Stimulated activated CD4-positive, alpha-beta T cell treated with anti-CD3 and anti-CD28 coated beads, TNF-alpha, amount 100 ng/mL, for 1 hour (primary cell): ENCODE measurements at regions not wholly inside any gene's neighbourhood (a gene's known extent, or its start where the extent isn't known, plus 50 kb on each side); places are given as distances from the start of the nearest gene placed in this dataset.

Source experiments
- DNase-seq, 3 donors: peaks; one replicate each; pipeline ENCODE4 v3.0.0-alpha.2; 2020; ENCODE audit warnings: low read depth in 3 of 3, low spot score in 1 of 3

DNA sequence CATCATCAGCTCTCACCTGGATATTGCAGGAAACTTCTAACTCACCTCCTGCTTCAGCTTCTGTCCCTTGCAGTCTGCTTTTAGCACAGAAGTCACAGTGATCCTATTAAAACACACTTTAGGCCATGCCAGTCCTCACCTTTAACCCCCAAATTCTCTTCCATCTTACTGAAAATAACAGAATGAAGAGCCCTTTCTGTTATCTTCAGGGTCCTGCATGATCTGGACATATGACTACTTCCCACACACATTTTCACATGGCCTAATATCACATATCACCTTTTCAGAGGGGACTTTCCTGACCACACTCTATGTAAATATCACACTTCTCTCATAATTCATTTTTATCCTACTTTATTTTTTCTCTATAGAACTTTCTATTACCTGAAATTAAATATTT lies 550.6 kb upstream of the CLINT1 start:
- no peak for DNase-seq

DNA sequence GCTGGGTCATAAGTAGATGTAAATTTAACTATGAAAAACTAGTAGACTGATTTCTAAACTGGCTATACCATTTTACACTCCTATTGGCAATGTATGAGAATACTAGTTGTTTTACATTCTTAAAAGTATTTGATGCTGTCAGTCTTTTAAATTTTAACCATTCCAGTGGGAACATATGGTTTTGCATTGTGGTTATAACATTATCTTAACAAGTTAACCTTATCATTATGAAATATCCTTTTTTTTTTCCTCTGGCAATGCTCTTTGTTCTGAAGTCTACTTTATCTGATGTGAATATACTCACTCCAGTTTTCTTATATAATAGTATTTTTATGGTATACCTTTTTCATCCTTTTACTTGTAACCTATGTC lies 548.9 kb upstream of the CLINT1 start:
- no peak for DNase-seq

DNA sequence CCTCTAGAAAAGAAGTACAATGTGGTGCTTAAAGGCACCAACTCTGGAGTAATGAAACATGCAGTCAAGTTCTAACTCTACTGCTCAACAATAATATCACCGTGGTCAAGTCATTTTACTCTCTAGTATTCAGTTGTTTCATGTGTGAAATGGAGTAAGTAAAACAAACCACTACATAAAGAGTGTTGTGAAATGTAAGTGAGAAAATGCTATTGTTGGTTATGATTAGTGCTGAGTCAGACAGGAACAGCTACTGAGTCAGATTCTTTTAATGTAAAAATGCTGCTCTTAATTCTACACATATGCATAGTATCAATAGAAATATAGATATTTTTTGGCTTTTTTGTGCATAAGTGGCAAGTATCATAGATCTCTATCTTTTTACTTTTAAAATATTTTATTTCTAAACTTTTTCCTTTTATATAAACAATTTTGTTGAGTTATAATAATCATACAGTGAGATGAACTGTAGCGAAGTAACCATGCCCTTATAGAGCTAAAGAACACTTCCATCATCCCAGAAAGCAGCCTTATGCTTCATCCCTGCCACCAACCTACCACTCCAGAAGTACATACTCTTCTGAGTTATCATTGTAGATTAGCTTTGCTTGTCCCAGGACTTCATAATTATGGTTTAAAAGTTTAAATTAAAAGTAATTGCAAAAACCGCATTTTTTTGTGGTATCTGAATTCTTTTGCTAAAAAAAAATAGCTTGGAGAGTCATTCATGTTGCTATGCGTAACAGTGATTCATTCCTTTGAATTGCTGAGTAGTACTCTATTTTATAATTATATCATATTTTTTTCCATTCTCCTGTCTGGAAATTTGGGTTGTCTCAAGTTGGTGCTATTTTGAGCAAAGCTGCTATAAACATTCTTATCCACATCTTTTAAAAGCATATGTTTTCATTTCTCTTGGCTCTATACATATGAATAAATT lies 548.2 kb upstream of the CLINT1 start:
- DNase-seq = no peak

DNA sequence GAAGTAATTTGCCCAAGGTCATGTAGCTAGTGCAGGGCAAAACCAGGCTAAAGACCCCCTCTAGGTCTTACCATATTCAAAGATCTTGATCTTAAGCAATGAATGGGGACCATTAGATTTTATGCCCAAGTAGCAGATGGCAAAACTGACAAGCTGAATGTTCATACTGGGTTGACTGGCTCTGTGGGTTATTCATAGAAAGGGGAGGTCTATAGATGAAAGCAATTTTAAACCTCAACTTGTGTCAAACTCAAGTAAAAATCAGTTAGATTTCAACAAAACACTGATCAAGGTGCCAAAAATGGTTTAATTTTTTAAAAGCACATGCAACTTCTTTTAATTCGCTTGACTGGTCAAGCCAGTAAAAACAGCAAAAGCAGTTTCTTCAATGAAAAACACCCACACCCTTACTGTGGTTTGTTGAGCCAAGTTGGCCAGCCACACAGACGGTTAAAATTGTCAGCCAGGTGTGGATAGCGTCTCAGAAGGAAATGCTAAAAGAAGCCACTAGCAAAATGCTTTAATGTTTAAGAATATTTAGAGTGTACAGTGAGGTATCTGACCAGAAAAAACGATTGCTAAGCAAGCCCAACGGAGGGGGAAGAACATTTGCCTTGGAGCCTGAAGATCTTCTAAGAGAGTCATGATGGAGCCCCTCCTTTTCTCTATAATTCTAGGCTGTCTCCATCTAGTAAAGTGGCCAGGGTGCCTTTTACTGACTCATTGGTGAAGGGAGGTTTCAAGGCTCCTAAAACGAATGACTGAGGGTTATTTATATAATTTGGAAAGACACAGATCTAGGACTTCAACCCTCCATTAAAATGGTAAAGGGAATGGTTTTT lies 539.6 kb upstream of the CLINT1 start:
- no peak for DNase-seq

DNA sequence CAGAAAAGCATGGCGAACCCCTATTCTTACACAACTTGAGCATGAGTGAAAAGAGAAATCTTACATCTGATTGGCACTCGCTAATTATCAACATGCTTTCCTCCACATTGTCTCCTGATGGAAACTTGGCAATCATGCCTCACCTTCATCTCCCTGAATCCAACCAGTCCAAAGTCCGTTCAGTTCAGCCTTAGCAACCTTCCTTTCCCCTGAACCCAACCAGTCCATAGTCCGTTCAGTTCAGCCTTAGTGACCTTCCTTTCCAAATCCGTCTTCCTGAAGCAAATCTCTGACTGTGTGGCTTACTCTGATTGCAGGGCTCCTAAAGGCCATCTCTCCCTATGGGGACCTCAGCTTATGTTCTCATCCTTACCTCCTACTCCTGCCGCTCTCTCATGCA lies 538.3 kb upstream of the CLINT1 start:
- DNase-seq = no peak

DNA sequence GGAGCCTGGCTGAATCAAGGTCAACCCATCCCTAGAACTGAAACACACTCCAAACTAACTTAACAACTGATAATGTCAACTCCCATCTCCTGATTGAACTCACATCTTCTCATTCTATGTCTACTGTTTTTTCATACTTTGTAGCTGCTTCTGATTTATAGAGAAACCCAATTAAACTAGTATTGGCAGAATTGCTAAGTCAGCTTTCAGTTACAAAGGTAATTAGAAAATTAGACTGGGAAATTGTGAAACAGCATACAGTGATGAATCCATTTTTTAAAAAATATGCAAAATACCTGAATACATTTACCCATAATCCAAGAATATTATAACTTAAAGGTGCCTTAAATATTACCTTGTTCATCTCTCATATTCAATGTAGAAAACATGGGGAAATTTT lies 535.2 kb upstream of the CLINT1 start:
- DNase-seq = no peak

DNA sequence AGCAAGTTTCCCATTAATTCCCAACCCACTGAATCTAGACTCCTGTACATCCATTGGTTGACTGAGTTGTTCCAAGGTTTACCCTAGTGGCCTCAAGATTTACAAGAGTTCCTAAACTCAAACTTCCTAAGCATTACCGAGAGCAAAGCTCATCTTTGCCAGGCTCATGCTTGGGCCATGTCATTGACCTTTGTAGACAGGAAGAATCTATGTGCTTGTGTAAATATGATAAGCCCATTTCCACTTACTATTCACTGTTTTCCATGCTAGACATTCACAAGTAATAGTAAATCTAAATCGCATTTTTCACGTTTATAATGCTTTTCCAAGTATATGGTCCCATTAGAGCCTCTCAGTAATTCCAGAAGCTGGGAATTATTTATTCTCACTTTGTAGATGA lies 534.5 kb upstream of the CLINT1 start:
- DNase-seq = no peak

DNA sequence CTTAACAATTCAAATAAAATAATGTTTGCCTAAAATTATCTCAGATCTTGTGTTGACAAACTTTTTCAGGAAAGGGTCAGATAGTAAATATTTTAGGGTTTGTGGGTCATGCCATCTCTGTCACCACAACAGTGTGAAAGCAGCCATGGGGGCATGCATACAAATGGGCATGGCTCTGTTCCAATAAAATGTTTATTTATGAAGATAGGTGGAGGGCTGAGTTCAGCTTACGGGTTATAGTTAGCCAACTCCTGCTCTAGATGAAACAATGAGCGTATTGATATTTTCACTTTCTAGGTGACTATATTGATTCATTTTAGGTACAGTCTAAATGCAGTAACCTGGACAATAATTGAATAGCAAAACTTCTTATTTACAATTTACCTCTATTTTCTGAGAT lies 533.8 kb upstream of the CLINT1 start:
- DNase-seq = no peak

DNA sequence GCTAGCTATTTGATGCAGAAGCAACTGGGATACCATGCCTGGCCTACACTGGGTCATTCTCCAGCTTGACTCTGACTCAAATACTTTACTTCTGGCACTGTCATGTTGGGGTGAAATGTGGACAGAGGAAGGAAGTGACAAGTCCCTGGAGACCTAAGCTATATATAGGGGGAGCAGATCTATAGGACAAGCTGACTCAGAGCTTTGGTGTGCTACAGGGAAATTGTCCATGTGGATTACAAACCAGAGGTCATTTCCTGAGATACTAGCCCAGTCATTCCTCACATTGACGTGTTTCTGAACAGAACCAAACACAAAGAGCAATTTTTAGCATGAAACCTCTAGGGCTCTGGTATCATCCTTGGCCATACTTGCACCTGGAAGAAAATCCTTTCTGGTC lies 531.6 kb upstream of the CLINT1 start:
- no peak for DNase-seq

DNA sequence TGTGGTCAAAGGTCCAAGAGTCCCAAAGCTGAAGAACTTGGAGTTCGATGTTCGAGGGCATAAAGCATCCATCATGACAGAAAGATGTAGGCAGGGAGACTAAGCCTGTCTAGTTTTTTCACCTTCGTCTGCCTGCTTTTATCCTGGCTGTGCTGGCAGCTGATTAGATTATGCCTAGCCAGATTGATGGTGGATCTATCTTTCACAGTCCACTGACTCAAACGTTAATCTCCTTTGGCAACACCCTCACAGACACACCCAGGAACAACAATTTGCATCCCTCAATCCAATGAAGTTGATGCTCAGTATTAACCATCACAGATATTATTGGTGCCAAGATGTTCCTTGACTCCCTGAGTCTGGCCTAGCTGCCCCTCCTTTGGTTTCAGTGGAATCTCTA lies 530.8 kb upstream of the CLINT1 start:
- DNase-seq = no peak

DNA sequence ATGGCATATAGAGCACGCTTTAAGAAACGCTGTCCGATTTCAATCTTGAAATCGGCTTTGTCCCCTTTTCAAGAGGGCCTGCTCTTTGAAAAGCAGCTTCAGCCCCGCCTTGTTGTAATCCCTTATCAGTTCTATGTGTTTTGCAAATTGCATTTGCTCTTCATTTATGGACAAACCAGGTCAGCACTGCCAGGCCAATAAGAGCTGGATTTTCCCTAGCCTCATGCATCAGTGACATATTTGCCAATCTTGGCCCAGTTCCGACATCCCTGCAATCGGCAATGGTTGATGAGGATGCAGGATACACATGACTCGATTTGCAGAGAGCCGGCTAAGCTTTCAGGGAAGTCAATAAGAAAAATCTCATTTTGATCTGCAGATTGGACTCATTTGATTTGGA lies 529.1 kb upstream of the CLINT1 start:
- DNase-seq = no peak

DNA sequence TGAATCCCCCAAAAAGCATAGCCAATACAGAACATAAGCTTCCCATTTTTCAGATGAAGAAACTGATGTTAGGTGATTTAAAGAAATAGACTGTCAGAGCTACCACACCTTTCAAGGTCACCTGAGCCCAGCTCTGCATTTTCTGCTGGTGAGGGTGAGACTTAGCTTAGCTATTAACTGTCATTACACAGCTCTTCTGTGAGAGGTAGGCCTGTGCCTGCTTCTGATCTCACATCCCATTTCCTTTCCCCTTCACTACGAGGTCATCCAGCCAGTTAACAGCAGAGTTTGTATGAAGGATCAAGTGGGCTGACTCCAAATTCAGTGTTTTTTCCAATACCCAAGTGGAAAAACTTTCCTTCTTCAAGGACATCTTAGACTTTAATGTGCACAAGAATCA lies 528.6 kb upstream of the CLINT1 start:
- no peak for DNase-seq

DNA sequence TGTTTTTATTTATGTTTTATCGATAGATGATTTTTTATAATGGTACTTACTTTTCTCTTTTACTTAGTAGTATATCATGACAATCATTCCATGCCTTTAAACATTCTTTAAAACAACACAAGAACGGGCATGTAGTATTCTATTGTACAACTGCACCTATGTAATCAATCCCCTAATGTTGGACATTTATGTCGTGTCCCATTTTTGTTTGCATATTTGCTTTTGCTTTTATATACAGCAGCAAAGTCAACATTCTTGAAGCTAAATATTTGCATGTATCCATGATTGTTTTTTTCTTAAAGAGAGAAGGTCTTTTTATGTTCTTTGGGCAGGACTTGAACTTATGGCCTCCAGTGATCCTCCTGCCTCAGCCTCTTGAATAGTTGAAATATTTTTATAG lies 527.0 kb upstream of the CLINT1 start:
- DNase-seq = no peak

DNA sequence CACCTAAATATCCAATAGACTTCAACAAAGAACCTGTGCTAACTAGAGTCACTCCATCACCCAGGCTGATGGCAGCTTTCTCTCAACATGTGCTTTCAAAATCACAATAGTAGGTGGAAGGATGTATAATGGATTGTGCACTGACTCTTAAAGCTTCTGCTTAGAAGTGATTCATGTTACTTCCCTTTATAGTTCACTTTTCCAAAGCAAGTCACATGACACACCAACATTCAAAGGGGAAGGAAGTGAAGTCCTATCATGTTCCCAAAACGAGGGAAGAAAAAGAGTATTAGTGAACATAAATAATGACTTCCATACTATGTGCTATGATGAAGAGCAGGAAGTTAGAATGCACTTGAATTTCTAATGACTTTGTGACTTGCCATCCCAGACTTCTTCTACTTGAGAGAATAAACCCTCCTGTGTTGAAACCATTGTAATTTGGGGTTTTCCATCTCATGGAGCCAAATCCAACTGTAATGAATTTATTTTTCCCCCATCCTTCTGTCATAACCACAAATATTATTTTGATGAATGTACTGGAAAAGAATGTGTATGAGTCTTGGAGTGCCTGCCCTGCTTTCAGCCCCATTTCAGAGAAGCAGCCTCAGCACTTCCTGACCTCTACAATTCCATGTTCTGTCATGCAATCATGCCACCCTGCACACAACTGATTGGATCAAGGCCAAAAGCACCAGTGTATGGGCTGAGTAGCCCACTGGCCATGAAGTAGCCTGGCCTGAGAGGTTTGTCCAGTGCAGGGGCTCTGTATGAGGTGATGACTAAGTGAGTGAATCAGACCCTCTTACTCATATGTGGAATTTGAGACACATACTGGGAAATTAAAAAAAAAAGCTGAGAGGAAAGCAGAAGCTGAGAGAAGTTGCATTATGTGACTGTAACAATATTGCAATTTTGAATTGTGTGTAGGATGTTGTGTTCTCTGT lies 525.9 kb upstream of the CLINT1 start:
- DNase-seq = no peak

DNA sequence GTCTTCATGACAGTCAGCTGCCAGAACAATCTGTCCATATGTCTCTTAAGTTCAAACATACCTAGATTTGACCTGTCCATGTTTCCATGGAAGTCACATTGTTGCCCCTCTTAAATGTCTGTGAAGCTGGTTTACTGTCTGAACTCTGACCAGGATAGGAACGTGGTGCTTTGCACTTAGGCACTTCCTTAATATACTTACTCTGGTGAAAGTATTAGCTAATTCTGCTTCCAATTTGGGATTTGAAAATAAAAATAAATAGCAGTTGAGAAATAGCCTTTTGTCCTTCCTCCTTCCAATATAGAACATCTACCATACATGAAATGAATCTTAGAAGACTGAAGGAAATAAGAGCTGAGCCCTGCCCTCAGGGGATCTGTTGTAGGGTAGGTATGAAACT lies 524.5 kb upstream of the CLINT1 start:
- no peak for DNase-seq

DNA sequence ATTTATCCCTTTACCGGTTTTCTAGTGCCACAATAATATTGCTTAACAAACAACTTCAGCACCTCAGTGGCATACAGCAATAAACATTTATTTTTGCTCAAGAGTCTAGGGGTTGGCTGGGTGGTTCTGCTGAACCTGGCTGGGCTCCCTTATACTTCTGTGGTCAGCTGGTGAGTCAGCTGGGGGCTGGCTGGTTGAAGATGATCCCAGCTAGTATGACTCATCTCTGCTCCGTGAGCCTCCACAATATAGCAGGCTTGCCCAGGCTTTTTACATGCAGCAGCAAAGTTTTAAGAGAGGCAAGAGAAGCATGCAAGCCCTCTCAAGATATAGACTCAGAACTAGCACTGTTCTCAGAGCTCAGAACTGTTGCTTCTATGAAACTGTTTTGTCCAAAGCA lies 523.5 kb upstream of the CLINT1 start:
- DNase-seq = no peak

DNA sequence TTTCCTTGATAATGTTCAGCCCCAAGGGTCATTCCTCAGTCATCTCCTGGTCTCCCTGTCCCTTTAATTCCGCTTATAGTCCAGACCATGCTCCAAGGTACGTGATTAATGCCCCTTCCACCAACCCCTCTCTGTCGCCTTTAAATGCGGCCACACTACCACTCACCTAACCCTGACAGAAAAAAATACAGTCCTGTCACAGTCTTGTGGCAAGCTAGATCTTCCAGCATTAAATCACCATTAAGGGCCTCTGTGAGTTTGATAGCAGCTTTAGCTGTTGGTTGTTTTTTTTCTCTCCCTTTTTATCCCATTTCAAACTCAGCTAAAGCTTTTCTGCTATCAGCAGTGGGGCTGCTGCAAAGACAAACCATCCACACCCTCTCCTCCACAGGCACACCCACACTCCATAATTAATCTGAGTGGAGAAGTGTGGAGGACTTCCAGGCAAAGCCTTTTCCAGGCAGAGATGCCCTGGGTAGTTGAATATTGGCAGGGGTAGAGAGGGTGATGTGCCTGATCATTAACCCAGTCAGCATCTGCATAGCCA lies 522.7 kb upstream of the CLINT1 start:
- DNase-seq = no peak

DNA sequence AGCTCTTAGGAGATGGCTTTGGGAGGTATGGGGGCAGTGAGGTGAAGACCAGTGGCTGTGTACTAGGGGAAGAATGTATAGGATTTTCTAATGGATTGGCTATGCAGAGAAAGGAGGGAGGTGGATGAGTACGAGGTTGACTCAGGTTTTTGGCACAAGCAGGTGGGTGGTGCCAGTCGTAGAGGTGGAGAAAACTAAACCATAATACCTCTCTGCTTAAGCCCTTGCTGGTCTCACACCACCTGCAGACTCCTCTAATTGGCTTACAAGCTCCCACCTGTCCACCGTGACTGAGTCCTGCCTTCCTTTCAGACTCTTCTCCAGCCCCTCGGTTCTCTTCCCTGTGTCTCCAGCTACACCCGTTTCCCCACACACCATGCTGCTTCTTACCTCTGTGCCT lies 521.7 kb upstream of the CLINT1 start:
- no peak for DNase-seq

DNA sequence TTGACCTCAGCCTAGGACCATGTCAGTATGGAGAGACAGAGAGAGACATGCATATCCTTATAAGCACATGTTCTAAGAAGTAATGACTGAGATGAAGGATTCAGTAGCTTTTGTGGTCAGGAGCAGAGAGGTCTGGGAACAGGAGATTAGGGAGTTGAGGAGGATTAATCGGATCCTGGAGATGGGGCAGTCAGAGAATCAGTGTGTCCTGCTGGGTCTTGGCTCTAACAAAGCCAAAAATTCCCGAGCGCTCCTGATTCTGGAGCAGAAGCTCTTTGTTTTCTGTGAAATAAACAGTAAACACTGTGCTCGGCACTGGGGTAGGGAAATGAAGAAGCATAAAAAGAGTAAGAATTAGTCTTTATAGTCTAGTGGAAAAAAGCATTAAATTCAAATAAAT lies 520.0 kb upstream of the CLINT1 start:
- no peak for DNase-seq

DNA sequence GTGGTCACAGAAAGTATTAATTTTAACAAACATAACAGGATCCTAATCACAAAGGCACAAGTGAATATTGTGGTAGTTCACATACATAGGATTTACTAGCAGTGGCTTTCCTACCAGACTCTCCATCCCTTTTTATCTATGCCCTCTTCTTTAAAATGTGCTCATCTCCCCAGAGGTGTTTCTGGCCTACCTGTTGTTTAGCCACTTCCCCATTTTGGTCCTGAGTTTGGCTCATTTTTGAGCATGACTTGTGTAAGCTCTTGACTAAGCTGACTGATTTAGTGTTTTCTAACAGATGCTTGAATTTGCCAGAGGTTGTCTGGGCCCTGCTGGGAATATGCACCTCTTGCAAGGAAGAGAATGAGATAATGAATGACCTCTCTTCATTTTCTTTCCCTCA lies 517.7 kb upstream of the CLINT1 start:
- no peak for DNase-seq

DNA sequence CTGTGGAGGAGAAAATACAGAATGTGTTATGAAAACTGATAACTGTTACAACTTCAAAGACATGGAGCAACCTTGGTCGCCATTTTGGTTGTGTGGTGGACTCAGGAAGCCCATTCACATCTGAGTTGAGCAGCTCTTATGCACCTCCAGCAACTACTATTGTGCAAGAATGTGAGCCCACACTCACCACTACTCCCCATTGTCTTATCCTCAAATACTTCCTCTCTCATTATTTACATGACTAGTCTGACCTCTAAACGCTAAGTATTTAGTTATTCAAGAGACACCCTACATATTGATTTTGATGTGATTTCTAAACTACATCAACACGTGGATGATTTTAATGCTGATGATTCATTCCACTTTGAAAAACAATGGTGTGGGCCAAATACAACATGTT lies 516.6 kb upstream of the CLINT1 start:
- no peak for DNase-seq
